ENCODE measurements at regions not wholly inside any gene's neighbourhood (a gene's known extent, or its start where the extent isn't known, plus 50 kb on each side); places are given as distances from the start of the nearest gene placed in this dataset.

GRCh38 chr4:130896920-130897319 is 1801.0 kb downstream of the C4orf33 start:
- Mint-ChIP-seq H3K4me1 (no peaks in the 10 kb centered on the region), H3K36me3 (no peaks in the 10 kb centered on the region), H3K27ac (no peak overlapping the region), H3K27me3 (ENCODE audit: low read depth in 3 of 3) (no peaks in the 10 kb centered on the region), H3K9me3 (peaks cover 0 to 4% (median 0%) of the 10 kb centered on the region in 7 donors), H3K4me3 (no peak overlapping the region)
- H3K4me2 ChIP-seq (replicated peaks; ENCODE audit: extremely low read depth, low read length, poor library complexity, severe bottlenecking), result no peak overlapping the region
- no peak overlapping the region for H3K4me3 ChIP-seq (replicated peaks in 1 of 3; ENCODE audit: low read depth in 2 of 3, low read length in 3 of 3)
- no peak for TF ChIP-seq CTCF (IDR thresholded peaks at IDR 0.05)
- H3K27me3 ChIP-seq (ENCODE audit: control insufficient read depth in 2 of 2, insufficient read depth in 2 of 2, low read length in 2 of 2), result no peaks in the 10 kb centered on the region
- intact Hi-C loops (cut with micrococcal nuclease), result no loop called here
- no peaks in the 10 kb centered on the region for H3K4me1 ChIP-seq (ENCODE audit: control insufficient read depth in 1 of 2, insufficient read depth in 2 of 2, low read length in 2 of 2)
- no peak for DNase-seq
- H3K9me3 ChIP-seq (replicated peaks in 1 of 2; ENCODE audit: control insufficient read depth in 1 of 2, insufficient read depth in 1 of 2, low read length in 2 of 2), result no peaks in the 10 kb centered on the region
- no peak overlapping the region for H3K27ac ChIP-seq (ENCODE audit: low read depth in 1 of 2, low read length in 2 of 2)
- H2AFZ ChIP-seq (ENCODE audit: insufficient read depth, low read depth, low read length, poor library complexity, severe bottlenecking), result no peak overlapping the region
- H3K79me2 ChIP-seq (ENCODE audit: insufficient read depth, low read length), result no peaks in the 10 kb centered on the region
- H3K36me3 ChIP-seq (replicated peaks in 1 of 2; ENCODE audit: control insufficient read depth in 1 of 2, insufficient read depth in 2 of 2, low read length in 2 of 2), result no peaks in the 10 kb centered on the region
- H3K9ac ChIP-seq (ENCODE audit: insufficient read depth, low read length, poor library complexity, severe bottlenecking), result no peak overlapping the region
- no peaks in the 10 kb centered on the region for H4K20me1 ChIP-seq (ENCODE audit: insufficient read depth, low read length)

GRCh38 chr4:130901321-130901720 is 1805.4 kb downstream of the C4orf33 start:
- 10% methylated on average over 2 of the region's 5 CpGs for WGBS (ENCODE audit: insufficient coverage)
- no peak overlapping the region for H3K27ac ChIP-seq (ENCODE audit: low read depth in 1 of 2, low read length in 2 of 2)
- intact Hi-C loops (cut with micrococcal nuclease), result no loop called here
- Mint-ChIP-seq H3K9me3 (no peaks in the 10 kb centered on the region), H3K27ac (no peak overlapping the region), H3K27me3 (ENCODE audit: low read depth in 3 of 3) (no peaks in the 10 kb centered on the region), H3K4me1 (no peaks in the 10 kb centered on the region), H3K36me3 (no peaks in the 10 kb centered on the region), H3K4me3 (no peak overlapping the region)
- H3K4me1 ChIP-seq (ENCODE audit: control insufficient read depth in 1 of 2, insufficient read depth in 2 of 2, low read length in 2 of 2), result no peaks in the 10 kb centered on the region
- H3K9me3 ChIP-seq (replicated peaks in 1 of 2; ENCODE audit: control insufficient read depth in 1 of 2, insufficient read depth in 1 of 2, low read length in 2 of 2), result no peaks in the 10 kb centered on the region
- no peaks in the 10 kb centered on the region for H3K36me3 ChIP-seq (replicated peaks in 1 of 2; ENCODE audit: control insufficient read depth in 1 of 2, insufficient read depth in 2 of 2, low read length in 2 of 2)
- TF ChIP-seq CTCF (IDR thresholded peaks at IDR 0.05), result no peak
- no peaks in the 10 kb centered on the region for H3K79me2 ChIP-seq (ENCODE audit: insufficient read depth, low read length)
- no peaks in the 10 kb centered on the region for H4K20me1 ChIP-seq (ENCODE audit: insufficient read depth, low read length)
- H2AFZ ChIP-seq (ENCODE audit: insufficient read depth, low read depth, low read length, poor library complexity, severe bottlenecking), result no peak overlapping the region
- H3K4me2 ChIP-seq (replicated peaks; ENCODE audit: extremely low read depth, low read length, poor library complexity, severe bottlenecking), result no peak overlapping the region
- H3K27me3 ChIP-seq (ENCODE audit: control insufficient read depth in 2 of 2, insufficient read depth in 2 of 2, low read length in 2 of 2), result no peaks in the 10 kb centered on the region
- H3K9ac ChIP-seq (ENCODE audit: insufficient read depth, low read length, poor library complexity, severe bottlenecking), result no peak overlapping the region
- no peak for DNase-seq
- H3K4me3 ChIP-seq (replicated peaks in 1 of 3; ENCODE audit: low read depth in 2 of 3, low read length in 3 of 3), result no peak overlapping the region
